AG09319 (cell line): ENCODE measurements at regions not wholly inside any gene's neighbourhood (a gene's known extent, or its start where the extent isn't known, plus 50 kb on each side); places are given as distances from the start of the nearest gene placed in this dataset.

ENCODE experiments used
- DNase-seq: peaks from one replicate; pipeline ENCODE4 v3.0.0-alpha.2; 2010; ENCODE audit warnings: low read depth; ENCODE audit errors: extremely low read depth
- CTCF ChIP-seq: IDR thresholded peaks from 2 replicates; pipeline ENCODE4 v1.5.1; 2011; ENCODE audit warnings: low read depth, mild to moderate bottlenecking, inconsistent platforms, low read length, moderate library complexity

- no peak for DNase-seq
- TF ChIP-seq CTCF: no peak
These were observed 165.3 kb upstream of the FAM241A start for GRCh38 chr4:111979921-111980320.

- no peak for TF ChIP-seq CTCF
- no peak for DNase-seq
These were observed 163.2 kb upstream of the FAM241A start for GRCh38 chr4:111982089-111982488.

- DNase-seq: no peak
- TF ChIP-seq CTCF: no peak
These were observed 161.0 kb upstream of the FAM241A start for GRCh38 chr4:111984169-111984819.

DNA sequence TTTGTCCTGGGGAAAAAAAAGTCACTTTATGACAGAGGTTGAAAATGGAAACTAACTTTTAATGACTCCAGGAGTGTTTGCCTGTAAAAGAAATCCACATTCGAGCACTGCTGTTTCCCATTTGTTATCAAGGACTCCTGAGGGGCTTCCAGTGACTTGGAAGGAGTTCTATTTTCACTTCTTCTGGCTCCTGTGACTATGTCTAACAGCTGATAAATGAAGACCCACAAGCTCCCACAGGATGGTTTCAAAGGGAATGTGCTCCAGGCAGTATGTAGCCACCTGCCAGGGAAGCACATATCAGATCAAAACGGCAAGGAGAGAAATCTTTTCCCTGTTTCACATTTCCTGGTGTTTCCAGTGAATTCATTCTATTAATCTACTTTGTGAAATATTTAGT, 159.8 kb upstream of the FAM241A start:
- no peak for TF ChIP-seq CTCF

DNA sequence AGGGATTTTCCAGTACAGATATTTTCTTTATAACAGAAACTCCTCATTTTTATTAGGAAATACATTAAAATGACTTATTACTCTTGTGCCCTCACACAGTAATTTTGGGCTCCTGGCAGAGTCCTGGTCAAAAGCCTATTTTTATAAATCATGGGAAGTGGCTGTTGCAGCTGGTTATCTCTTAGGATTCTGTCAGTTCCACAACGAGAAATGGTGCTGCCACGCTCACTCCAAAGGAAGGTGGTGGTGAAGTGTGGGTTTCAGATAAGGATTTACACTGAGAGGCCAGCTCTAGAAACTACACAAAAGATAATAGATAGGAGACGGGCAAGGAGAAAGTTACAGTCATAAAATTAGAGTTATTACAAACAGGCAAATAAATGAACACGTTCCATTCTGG, 159.2 kb upstream of the FAM241A start:
- TF ChIP-seq CTCF: no peak
- no peak for DNase-seq

More for the DNA sequence above, 159.8 kb upstream of the FAM241A start:
- DNase-seq: no peak

GRCh38 chr4:111988514-111988913, 156.7 kb upstream of the FAM241A start:
- DNase-seq: no peak
- TF ChIP-seq CTCF: no peak

DNA sequence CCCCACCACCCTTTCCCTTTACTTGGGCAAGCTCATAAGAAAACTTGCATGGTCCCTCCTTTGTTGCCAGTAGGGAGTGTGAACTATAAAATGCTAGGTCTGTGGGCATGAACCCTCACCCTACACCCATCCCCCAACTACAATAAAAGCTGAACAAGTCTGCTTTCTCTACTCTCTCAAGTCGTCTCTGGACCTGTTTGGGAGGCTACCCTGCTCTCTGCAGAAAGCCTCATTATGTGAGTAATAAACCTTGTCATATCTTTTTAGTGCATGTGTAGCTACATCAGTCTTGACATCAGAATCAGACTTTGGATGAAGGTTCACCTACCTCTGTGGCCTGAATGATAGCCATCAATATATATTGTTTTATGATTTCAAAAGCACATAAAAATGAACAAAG, 155.4 kb upstream of the FAM241A start:
- TF ChIP-seq CTCF: no peak
- no peak for DNase-seq
